ENCODE measurements at regions not wholly inside any gene's neighbourhood (a gene's known extent, or its start where the extent isn't known, plus 50 kb on each side); places are given as distances from the start of the nearest gene placed in this dataset.

GRCh38 chr2:41605914-41606313 lies 441.9 kb upstream of the PKDCC start:
- TF ChIP-seq CTCF (IDR thresholded peaks at IDR 0.05), result no peak
- TF ChIP-seq POLR2A (IDR thresholded peaks at IDR 0.05), result no peak

Data from esophagus squamous epithelium (tissue), 4 donors.